Posterior cingulate gyrus (tissue), 11 donors: ENCODE measurements at regions not wholly inside any gene's neighbourhood (a gene's known extent, or its start where the extent isn't known, plus 50 kb on each side); places are given as distances from the start of the nearest gene placed in this dataset.

Source experiments
- DNase-seq, 10 donors: peaks; one replicate each; pipeline versions ENCODE4 v3.0.0 to v3.0.0-alpha.2; 2020 to 2021; ENCODE audit warnings: mixed read lengths in 3 of 10
- intact Hi-C: fragments of 100-400 bp; cut with DNase I; formaldehyde crosslinking; loops from one replicate; pipeline ENCODE4 v1.15.1; 2023

GRCh38 chr18:68035774-68036522 is 519.4 kb upstream of the DSEL start:
- DNase-seq, result no peak
- intact Hi-C loops, result no loop called here

- intact Hi-C loops, result no loop called here
- no peak for DNase-seq
Measured at GRCh38 chr18:68034296-68034695, 517.8 kb upstream of the DSEL start.

DNA sequence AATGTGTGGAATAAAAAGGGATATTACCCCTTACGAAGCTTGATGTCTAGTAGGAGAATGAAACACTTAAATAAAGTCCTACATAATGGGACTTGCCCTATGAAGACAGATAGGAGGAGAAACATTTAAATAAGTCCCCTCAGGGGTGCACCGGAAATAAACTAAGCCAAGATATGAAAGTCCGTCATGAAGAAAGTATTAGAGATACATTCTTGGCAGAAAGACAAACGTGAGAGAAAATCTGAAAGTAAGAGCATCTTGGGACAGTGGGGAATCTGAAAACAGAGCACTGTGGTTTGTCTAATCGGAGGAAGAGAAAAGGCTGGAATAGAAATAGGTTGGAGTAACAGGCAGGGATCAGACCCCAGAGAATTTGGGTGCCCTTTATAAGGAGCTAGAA is 516.9 kb upstream of the DSEL start:
- no peak for DNase-seq
- intact Hi-C loops, result no loop called here

DNA sequence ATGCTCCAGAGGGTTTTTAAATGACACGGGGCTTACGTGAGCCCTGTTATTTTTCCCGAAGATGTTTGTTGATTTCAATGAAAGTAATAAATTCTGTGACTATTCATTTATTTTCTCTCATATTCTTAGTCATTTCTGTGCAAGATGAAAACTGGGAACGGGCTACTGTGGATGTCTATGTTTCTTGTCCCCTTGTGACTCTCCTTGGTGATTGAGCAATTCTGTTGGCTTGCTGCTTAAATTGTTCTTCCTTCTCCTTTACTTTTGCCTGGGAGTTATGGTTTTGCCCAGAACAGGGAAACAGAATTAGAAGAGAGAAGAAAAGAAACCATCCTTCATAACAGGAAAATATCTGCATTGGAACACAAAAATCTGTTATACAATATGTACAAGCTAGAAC is 508.2 kb upstream of the DSEL start:
- no peak for DNase-seq

GRCh38 chr18:68017385-68017784 is 500.9 kb upstream of the DSEL start:
- DNase-seq, result no peak
- intact Hi-C loops, result no loop called here

More for the DNA sequence above, 508.2 kb upstream of the DSEL start:
- intact Hi-C loops, result no loop called here

DNA sequence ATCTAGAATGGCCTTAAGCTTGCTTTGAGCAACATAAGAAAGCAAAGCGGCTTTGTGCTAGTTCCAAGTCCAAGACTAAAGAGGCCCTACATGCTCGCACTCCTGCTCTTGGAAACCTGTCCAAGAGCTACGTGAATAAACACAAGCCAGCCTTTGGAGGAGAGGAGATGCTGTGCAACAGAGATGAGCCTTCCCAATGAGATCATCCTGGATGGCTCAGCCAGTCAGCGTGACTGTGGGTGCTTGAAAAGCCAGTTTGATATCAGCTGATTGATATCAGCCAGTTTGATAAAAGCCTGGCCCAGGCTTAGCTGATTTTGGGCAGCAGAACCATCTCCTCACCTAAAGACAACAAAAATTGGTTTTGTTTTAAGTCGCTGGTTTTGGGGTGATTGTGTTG is 481.0 kb upstream of the DSEL start:
- DNase-seq, result no peak
- intact Hi-C loops, result no loop called here

DNA sequence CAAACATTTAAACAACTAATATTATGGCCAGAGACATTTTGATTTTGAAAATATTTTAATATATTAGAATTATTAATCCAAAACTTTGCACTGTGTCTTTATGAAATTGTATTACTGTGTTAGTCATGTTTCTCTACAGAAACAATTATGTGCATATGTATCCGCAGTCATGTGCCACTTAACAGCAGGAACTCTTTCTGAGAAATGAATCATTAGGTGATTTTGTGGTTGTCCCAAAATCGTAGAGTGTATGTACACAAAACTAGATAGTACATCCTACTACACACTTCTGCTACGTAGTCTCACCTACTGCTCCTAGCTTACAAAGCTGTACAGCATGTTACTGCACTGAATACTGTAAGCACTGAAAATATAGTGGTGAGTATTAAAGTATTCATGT is 479.2 kb upstream of the DSEL start:
- no peak for DNase-seq
- intact Hi-C loops, result no loop called here

- intact Hi-C loops, result no loop called here
- no peak for DNase-seq
Measured at GRCh38 chr18:67980241-67980640, 463.7 kb upstream of the DSEL start.

DNA sequence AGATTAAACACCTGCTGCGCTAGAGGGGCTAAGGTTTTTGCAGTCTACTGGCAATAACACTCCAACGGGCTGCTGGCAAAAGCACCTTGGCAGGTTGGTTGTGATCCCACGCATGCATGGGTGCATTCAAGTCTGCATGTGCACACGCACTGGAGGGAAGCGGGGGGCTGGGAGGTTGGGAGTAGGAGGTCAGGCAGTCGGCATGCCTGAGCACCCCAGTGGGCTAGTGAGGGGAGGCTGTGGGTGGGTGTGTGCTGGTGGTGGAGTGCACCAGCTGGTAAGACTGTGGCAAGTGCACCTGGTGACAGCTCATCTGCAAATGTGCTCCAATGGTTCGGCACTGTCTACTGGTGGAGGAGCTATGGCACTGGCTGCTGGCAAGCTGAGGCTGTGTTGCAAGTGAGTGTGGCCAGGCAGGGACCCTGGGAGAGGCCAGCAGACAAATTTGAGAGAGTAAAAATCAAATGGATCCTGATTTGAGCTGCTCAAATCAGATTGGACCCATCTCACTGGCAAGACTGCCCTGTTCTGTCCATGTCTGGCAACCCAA is 460.6 kb upstream of the DSEL start:
- intact Hi-C loops, result no loop called here
- peak in 2 of 10 donors; percentile 47 to 58 for DNase-seq

GRCh38 chr18:67973916-67974315 is 457.4 kb upstream of the DSEL start:
- no peak for DNase-seq
- intact Hi-C loops, result no loop called here

- DNase-seq, result no peak
- intact Hi-C loops, result no loop called here
Measured at GRCh38 chr18:67969458-67969857, 452.9 kb upstream of the DSEL start.

- intact Hi-C loops, result no loop called here
- no peak for DNase-seq
Measured at GRCh38 chr18:67966224-67966623, 449.7 kb upstream of the DSEL start.

GRCh38 chr18:67964462-67964861 is 447.9 kb upstream of the DSEL start:
- intact Hi-C loops, result no loop called here

GRCh38 chr18:67961701-67962440 is 445.4 kb upstream of the DSEL start:
- no peak for DNase-seq
- intact Hi-C loops, result no loop called here

More at GRCh38 chr18:67964462-67964861, 447.9 kb upstream of the DSEL start:
- no peak for DNase-seq

- intact Hi-C loops, result no loop called here
- no peak for DNase-seq
Measured at GRCh38 chr18:67957684-67958083, 441.2 kb upstream of the DSEL start.

DNA sequence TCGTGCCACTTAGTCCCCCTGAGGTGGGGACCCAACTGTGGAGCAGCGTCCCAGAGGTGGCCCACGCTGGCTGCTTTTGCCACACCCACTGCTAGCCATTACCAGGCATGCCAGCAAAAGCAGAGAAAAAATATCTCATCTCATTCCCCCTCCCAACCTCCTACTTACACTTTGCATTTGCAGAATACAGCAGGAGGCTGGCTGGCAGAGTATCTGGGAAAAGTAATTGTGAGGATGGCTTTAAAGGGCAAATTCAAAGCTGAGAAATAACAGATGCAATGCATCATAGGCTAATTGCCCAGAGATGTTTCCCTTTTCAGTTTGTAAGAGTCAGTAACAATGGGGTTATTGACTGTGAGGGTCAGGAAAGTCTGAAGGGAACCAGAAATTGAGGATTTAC is 438.1 kb upstream of the DSEL start:
- peak in 1 of 10 donors; percentile 37 for DNase-seq
- intact Hi-C loops, result no loop called here

- intact Hi-C loops, result no loop called here
- DNase-seq, result no peak
Measured at GRCh38 chr18:67951137-67951536, 434.6 kb upstream of the DSEL start.

- intact Hi-C loops, result no loop called here
- DNase-seq, result no peak
Measured at GRCh38 chr18:67938660-67939059, 422.1 kb upstream of the DSEL start.

DNA sequence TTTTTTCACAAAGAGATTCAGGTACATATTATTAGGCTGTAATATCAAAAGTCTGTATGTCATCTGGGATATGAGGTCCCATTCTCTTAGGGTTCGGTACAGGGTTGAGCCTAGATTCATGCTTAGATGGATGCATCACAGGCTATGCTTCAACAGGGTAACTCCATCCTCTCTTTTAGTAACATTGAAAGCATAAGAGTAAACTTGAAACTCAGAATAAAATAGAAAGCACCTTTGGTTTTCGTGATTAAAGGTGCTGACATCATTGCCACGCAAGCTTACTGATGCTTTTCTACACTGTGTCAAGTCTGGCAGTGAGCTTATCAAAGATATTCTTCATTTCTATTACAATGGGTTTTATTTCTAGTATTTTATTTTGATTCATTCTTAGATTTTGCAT is 419.1 kb upstream of the DSEL start:
- intact Hi-C loops, result no loop called here
- no peak for DNase-seq

- DNase-seq, result no peak
- intact Hi-C loops, result no loop called here
Measured at GRCh38 chr18:67933271-67933670, 416.8 kb upstream of the DSEL start.

DNA sequence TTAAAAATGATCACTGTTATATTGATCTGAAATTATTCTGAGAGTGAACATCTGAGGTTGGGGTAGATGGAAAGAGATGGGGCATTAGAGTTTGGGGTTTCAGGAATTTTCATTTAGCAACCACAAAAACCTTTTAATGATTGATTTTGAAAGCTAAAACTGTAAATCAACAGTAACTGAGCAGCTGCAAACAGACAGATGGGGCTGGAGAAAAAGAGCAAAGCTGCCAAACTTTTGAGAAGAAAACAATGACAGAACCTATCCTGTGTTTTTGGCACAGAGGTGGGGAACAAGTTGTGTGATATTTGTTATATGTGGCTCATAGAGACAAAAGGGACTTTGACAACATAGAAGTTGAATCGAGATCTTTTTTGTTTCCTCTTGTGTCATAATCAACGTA is 415.8 kb upstream of the DSEL start:
- intact Hi-C loops, result no loop called here

More for the DNA sequence above, 415.8 kb upstream of the DSEL start:
- no peak for DNase-seq
